22Rv1 (cell line): ENCODE measurements at regions not wholly inside any gene's neighbourhood (a gene's known extent, or its start where the extent isn't known, plus 50 kb on each side); places are given as distances from the start of the nearest gene placed in this dataset.

ENCODE experiments used
- ZFX ChIP-seq: fragments of 450-650 bp; IDR thresholded peaks from 2 replicates; pipeline ENCODE4 v1.6.1; 2017; ENCODE audit warnings: antibody characterized with exemption, borderline replicate concordance
- TF ChIP-seq, protein P1 (sequence below): fragments of 450-650 bp; IDR thresholded peaks from 2 replicates; pipeline ENCODE4 v1.5.1; 2017; ENCODE audit warnings: mild to moderate bottlenecking

DNA sequence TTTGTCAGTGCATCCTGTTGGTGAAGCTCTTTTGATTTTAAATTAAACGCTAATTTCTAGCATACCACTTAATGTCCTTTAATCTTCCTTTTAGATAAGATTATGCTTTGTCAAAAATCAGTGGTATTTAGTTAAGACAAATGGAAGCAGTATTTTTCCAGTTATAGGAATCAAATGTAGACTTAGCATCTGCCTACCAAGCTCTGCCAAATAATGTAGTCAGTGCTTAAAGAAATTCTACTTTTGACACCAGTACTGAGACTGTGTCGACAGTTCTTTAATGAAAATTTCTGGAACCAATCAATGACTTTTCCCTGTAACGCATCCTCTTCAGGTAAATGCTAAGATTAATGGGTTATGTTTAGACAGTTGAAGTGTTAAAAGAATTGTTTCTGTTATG is 803.3 kb upstream of the FAM98A start:
- TF ChIP-seq, protein P1, sequence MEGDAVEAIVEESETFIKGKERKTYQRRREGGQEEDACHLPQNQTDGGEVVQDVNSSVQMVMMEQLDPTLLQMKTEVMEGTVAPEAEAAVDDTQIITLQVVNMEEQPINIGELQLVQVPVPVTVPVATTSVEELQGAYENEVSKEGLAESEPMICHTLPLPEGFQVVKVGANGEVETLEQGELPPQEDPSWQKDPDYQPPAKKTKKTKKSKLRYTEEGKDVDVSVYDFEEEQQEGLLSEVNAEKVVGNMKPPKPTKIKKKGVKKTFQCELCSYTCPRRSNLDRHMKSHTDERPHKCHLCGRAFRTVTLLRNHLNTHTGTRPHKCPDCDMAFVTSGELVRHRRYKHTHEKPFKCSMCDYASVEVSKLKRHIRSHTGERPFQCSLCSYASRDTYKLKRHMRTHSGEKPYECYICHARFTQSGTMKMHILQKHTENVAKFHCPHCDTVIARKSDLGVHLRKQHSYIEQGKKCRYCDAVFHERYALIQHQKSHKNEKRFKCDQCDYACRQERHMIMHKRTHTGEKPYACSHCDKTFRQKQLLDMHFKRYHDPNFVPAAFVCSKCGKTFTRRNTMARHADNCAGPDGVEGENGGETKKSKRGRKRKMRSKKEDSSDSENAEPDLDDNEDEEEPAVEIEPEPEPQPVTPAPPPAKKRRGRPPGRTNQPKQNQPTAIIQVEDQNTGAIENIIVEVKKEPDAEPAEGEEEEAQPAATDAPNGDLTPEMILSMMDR: no peak
- no peak for TF ChIP-seq ZFX
